Endodermal cell (in vitro differentiated cells): ENCODE measurements at regions not wholly inside any gene's neighbourhood (a gene's known extent, or its start where the extent isn't known, plus 50 kb on each side); places are given as distances from the start of the nearest gene placed in this dataset.
A peak's percentile ranks its signal among the peaks of the same experiment; 100 is the strongest.

ENCODE experiments used
- DNase-seq: peaks from one replicate; pipeline ENCODE4 v3.0.0-alpha.2; 2017
- H3K27ac ChIP-seq: 2 replicates; pipeline ENCODE4 v1.5.1; 2013; ENCODE audit warnings: mild to moderate bottlenecking, low read depth, low read length, moderate library complexity
- H3K27me3 ChIP-seq: 2 replicates; pipeline ENCODE4 v1.6.1; 2013; ENCODE audit warnings: mild to moderate bottlenecking, low read length, moderate library complexity; ENCODE audit not compliant: insufficient read depth, control insufficient read depth, poor library complexity, severe bottlenecking
- H3K36me3 ChIP-seq: 2 replicates; pipeline ENCODE4 v1.7.0; 2013; ENCODE audit warnings: mild to moderate bottlenecking, low read length, moderate library complexity; ENCODE audit not compliant: control insufficient read depth, insufficient read depth
- H3K4me1 ChIP-seq: one replicate; pipeline ENCODE4 v1.7.0; 2013; ENCODE audit warnings: low read length; ENCODE audit not compliant: control insufficient read depth, insufficient read depth
- H3K4me3 ChIP-seq: 2 replicates; pipeline ENCODE4 v1.5.1; 2013; ENCODE audit warnings: mild to moderate bottlenecking, low read length, moderate library complexity
- H3K9ac ChIP-seq: 2 replicates; pipeline ENCODE4 v1.6.1; 2013; ENCODE audit warnings: mild to moderate bottlenecking, low read length, moderate library complexity; ENCODE audit not compliant: poor library complexity, severe bottlenecking; ENCODE audit errors: extremely low read depth
- H3K9me3 ChIP-seq: 2 replicates; pipeline ENCODE4 v1.6.1; 2013; ENCODE audit warnings: mild to moderate bottlenecking, low read length, moderate library complexity; ENCODE audit not compliant: control insufficient read depth
- H3K27ac Mint-ChIP-seq: 2 replicates; pipeline ENCODE4 v1.8.0; 2020; ENCODE audit warnings: mixed read lengths
- H3K27me3 Mint-ChIP-seq: 2 replicates; pipeline ENCODE4 v1.8.0; 2021; ENCODE audit warnings: mild to moderate bottlenecking, mixed read lengths; ENCODE audit not compliant: insufficient read depth
- H3K36me3 Mint-ChIP-seq: 2 replicates; pipeline ENCODE4 v1.8.0; 2020; ENCODE audit warnings: low read depth, mixed read lengths
- H3K4me1 Mint-ChIP-seq: 2 replicates; pipeline ENCODE4 v1.8.0; 2020; ENCODE audit warnings: mixed read lengths
- H3K4me3 Mint-ChIP-seq: 2 replicates; pipeline ENCODE4 v1.8.0; 2020; ENCODE audit warnings: mild to moderate bottlenecking, moderate library complexity, mixed read lengths
- H3K9me3 Mint-ChIP-seq: 2 replicates; pipeline ENCODE4 v1.8.0; 2020; ENCODE audit warnings: mild to moderate bottlenecking, mixed read lengths
- WGBS, 2 experiments: methylation state at CpG; one replicate each; pipeline versions ENCODE4 v1.1.5 to v1.1.7; 2013; ENCODE audit warnings: missing lambda C conversion rate in 2 of 2, mixed read lengths in 1 of 2; ENCODE audit not compliant: insufficient coverage in 1 of 2, insufficient read length in 1 of 2; 5-methylcytosine and 5-hydroxymethylcytosine counted together
- TF ChIP-seq, protein P1 (sequence below): fragments of 200-600 bp; sonication (generic); conservative IDR thresholded peaks from 2 replicates; pipeline ENCODE4 v1.5.0; 2021; ENCODE audit warnings: antibody characterized with exemption, mild to moderate bottlenecking

DNA sequence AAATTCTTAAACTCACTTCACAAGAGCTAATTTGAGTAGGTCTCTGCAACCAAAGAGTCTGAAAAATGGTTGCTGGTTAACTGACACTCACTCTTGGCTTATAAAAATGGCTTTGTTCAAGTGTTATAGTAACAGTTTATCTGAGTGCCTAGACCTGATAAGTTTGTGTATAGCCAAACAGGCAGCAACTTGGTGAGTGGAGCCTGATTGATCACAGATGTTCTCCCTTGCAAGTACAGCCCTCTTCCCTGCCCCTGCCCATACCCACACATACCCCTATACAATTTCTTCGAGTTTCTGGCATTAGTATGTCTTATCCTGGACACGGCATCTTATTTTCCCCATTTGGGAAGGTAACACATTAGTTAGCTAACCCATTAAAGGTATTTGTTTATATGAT is 149.5 kb downstream of the SLC16A9 start:
- TF ChIP-seq, protein P1, sequence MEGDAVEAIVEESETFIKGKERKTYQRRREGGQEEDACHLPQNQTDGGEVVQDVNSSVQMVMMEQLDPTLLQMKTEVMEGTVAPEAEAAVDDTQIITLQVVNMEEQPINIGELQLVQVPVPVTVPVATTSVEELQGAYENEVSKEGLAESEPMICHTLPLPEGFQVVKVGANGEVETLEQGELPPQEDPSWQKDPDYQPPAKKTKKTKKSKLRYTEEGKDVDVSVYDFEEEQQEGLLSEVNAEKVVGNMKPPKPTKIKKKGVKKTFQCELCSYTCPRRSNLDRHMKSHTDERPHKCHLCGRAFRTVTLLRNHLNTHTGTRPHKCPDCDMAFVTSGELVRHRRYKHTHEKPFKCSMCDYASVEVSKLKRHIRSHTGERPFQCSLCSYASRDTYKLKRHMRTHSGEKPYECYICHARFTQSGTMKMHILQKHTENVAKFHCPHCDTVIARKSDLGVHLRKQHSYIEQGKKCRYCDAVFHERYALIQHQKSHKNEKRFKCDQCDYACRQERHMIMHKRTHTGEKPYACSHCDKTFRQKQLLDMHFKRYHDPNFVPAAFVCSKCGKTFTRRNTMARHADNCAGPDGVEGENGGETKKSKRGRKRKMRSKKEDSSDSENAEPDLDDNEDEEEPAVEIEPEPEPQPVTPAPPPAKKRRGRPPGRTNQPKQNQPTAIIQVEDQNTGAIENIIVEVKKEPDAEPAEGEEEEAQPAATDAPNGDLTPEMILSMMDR: no peak
- Histone ChIP-seq H3K27me3 (no peaks in the 10 kb centered on the region), H3K9me3 (no peaks in the 10 kb centered on the region), H3K4me3 (peak overlapping the region; percentile 17), H3K9ac (no peak overlapping the region), H3K36me3 (no peaks in the 10 kb centered on the region), H3K27ac (no peak overlapping the region), H3K4me1 (peaks cover 14% of the 10 kb centered on the region)
- Mint-ChIP-seq H3K4me1 (peaks cover 36% of the 10 kb centered on the region), H3K4me3 (no peak overlapping the region), H3K36me3 (no peaks in the 10 kb centered on the region), H3K27me3 (no peaks in the 10 kb centered on the region), H3K9me3 (no peaks in the 10 kb centered on the region), H3K27ac (no peak overlapping the region)
- no peak for DNase-seq
- 100% methylated on average over 2 of the region's 2 CpGs; no CpG with 5 or more reads in 1 of the 2 experiments for WGBS, 2 experiments

GRCh38 chr10:59558066-59558465 is 151.6 kb downstream of the SLC16A9 start:
- WGBS, 2 experiments: 85 to 93% methylated on average over 4 of the region's 4 CpGs
- DNase-seq: no peak
- Histone ChIP-seq H3K27me3 (no peaks in the 10 kb centered on the region), H3K9ac (no peak overlapping the region), H3K36me3 (no peaks in the 10 kb centered on the region), H3K9me3 (no peaks in the 10 kb centered on the region), H3K27ac (no peak overlapping the region), H3K4me3 (no peak overlapping the region), H3K4me1 (peaks cover 14% of the 10 kb centered on the region)
- H3K27ac Mint-ChIP-seq: no peak overlapping the region
- no peaks in the 10 kb centered on the region for H3K36me3 Mint-ChIP-seq
- H3K9me3 Mint-ChIP-seq: no peaks in the 10 kb centered on the region
- no peaks in the 10 kb centered on the region for H3K27me3 Mint-ChIP-seq
- peaks cover 36% of the 10 kb centered on the region for H3K4me1 Mint-ChIP-seq
- TF ChIP-seq, protein P1: no peak
- H3K4me3 Mint-ChIP-seq: no peak overlapping the region

DNA sequence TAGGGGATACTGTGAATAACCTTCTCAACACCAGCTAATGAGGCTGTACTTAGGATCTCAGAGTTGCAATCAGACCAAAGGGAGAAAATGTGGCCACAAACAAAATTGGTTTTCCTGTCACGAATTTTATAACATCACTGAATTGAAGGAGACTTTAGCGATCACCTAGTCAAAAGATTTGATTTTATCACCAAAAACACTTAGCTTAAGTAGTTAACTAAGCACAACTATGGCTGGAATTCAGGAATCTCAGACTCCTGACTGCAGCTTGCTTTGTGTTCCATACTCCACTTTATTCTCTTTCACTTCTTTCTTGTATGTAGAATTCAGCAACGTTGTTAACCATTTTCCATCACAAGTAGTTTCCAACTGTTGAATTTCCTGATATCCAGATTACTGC is 152.0 kb downstream of the SLC16A9 start:
- H3K9ac ChIP-seq: no peak overlapping the region
- H3K4me1 ChIP-seq: peaks cover 14% of the 10 kb centered on the region
- TF ChIP-seq, protein P1: no peak
- Mint-ChIP-seq H3K4me3 (no peak overlapping the region), H3K9me3 (no peaks in the 10 kb centered on the region), H3K27me3 (no peaks in the 10 kb centered on the region), H3K27ac (peak overlapping the region; percentile 74), H3K36me3 (no peaks in the 10 kb centered on the region), H3K4me1 (peaks cover 36% of the 10 kb centered on the region)
- 17 to 34% methylated on average over 3 of the region's 3 CpGs for WGBS, 2 experiments
- no peak overlapping the region for H3K27ac ChIP-seq
- H3K4me3 ChIP-seq: no peak overlapping the region
- H3K36me3 ChIP-seq: no peaks in the 10 kb centered on the region
- no peak for DNase-seq
- no peaks in the 10 kb centered on the region for H3K9me3 ChIP-seq
- H3K27me3 ChIP-seq: no peaks in the 10 kb centered on the region
